PFSK-1 (cell line): ENCODE measurements at regions not wholly inside any gene's neighbourhood (a gene's known extent, or its start where the extent isn't known, plus 50 kb on each side); places are given as distances from the start of the nearest gene placed in this dataset.

ENCODE experiments used
- POLR2AphosphoS5 ChIP-seq: IDR thresholded peaks from 2 replicates; pipeline ENCODE4 v1.6.1; 2012; ENCODE audit warnings: low read depth, mild to moderate bottlenecking, control low read depth, low read length, moderate library complexity
- TAF1 ChIP-seq: IDR thresholded peaks from 2 replicates; pipeline ENCODE4 v1.6.1; 2012; ENCODE audit warnings: low read length, control low read depth, borderline replicate concordance; ENCODE audit not compliant: insufficient read depth

DNA sequence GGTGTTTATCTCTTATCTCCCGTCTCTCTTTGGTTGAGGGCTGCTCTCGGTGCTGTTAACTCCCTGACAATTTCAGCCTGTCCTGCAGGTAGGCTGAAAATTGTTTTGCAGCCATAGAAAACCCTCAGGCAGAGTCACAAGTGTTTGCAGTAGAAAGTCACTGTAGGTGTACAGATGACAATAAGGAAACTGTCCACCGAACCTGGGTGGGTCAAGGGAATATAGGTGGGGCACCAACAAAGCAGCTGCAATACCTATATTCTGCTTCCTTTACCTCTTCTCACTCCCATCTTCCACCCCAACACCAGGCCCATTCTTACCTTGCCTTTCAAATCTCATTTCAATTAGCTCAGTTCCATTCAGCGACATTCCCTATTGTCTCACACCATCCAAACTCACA is 381.8 kb downstream of the PPP1R2C start:
- TF ChIP-seq POLR2AphosphoS5, result no peak
- no peak for TF ChIP-seq TAF1
